Limb (tissue), 2 donors: ENCODE measurements at regions not wholly inside any gene's neighbourhood (a gene's known extent, or its start where the extent isn't known, plus 50 kb on each side); places are given as distances from the start of the nearest gene placed in this dataset.
A peak's percentile ranks its signal among the peaks of the same experiment; 100 is the strongest.

Source experiments
- DNase-seq, 2 donors: peaks; one replicate each; pipeline ENCODE4 v3.0.0-alpha.2; 2016; ENCODE audit errors: extremely low spot score in 2 of 2

- no peak for DNase-seq
Observed at GRCh38 chr20:42020316-42020715, 402.1 kb upstream of the CHD6 start.

- DNase-seq = no peak
Observed at GRCh38 chr20:42018979-42019378, 400.8 kb upstream of the CHD6 start.

GRCh38 chr20:42010090-42010489 is 391.9 kb upstream of the CHD6 start:
- no peak for DNase-seq

- DNase-seq = no peak
Observed at GRCh38 chr20:42007251-42007650, 389.1 kb upstream of the CHD6 start.

- peak in 1 of 2 donors; percentile 7 for DNase-seq
Observed at GRCh38 chr20:42005211-42005610, 387.0 kb upstream of the CHD6 start.

GRCh38 chr20:42003380-42003779 is 385.2 kb upstream of the CHD6 start:
- no peak for DNase-seq

- no peak for DNase-seq
Observed at GRCh38 chr20:41998539-41999341, 380.6 kb upstream of the CHD6 start.

GRCh38 chr20:41996951-41997350 is 378.8 kb upstream of the CHD6 start:
- DNase-seq = peak in 1 of 2 donors; percentile 3

GRCh38 chr20:41992481-41992880 is 374.3 kb upstream of the CHD6 start:
- no peak for DNase-seq

- no peak for DNase-seq
Observed at GRCh38 chr20:41991412-41991811, 373.2 kb upstream of the CHD6 start.

GRCh38 chr20:41989935-41990635 is 371.9 kb upstream of the CHD6 start:
- peak; percentile 27 to 46 for DNase-seq

GRCh38 chr20:41989039-41989679 is 371.0 kb upstream of the CHD6 start:
- no peak for DNase-seq

- DNase-seq = no peak
Observed at GRCh38 chr20:41984031-41984430, 365.9 kb upstream of the CHD6 start.

- no peak for DNase-seq
Observed at GRCh38 chr20:41983159-41983558, 365.0 kb upstream of the CHD6 start.

GRCh38 chr20:41981746-41982145 is 363.6 kb upstream of the CHD6 start:
- no peak for DNase-seq

- no peak for DNase-seq
Observed at GRCh38 chr20:41978875-41979274, 360.7 kb upstream of the CHD6 start.

GRCh38 chr20:41978246-41978790 is 360.1 kb upstream of the CHD6 start:
- no peak for DNase-seq

GRCh38 chr20:41969656-41970055 is 351.5 kb upstream of the CHD6 start:
- peak in 1 of 2 donors; percentile 39 for DNase-seq

GRCh38 chr20:41960166-41960565 is 342.0 kb upstream of the CHD6 start:
- peak in 1 of 2 donors; percentile 10 for DNase-seq

- no peak for DNase-seq
Observed at GRCh38 chr20:41958391-41958790, 340.2 kb upstream of the CHD6 start.

GRCh38 chr20:41956338-41957074 is 338.3 kb upstream of the CHD6 start:
- no peak for DNase-seq
